ENCODE measurements at regions not wholly inside any gene's neighbourhood (a gene's known extent, or its start where the extent isn't known, plus 50 kb on each side); places are given as distances from the start of the nearest gene placed in this dataset.
A peak's percentile ranks its signal among the peaks of the same experiment; 100 is the strongest.

DNA sequence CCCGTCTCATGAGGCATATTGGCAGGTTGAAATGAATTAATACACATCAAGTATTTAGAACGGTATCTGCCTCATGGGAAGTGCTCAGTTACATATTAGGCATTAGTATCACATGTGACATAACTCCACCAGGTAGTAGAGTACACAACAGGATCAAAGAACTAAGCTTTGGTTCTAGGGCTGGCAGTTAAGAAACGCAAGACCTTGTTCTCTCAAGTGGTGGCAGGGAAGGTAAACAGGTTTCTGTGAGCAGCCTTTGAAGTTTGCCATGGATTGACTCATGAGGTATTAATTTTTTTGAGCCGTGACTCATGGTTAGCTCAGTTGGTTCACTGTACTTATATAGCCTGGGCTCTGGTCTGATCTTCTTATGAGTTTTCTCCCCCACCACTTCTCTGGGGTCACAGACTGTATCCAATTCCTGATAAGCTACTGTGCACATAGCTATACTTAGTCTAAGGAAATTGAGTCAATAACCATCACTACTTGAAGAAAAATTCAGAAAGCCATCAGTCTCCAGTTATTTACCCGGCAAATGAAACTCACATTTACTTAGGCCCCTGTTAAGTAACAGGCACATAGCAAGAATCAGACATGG, 155.6 kb upstream of the STT3B start:
- Mint-ChIP-seq H3K27me3 (no peaks in the 10 kb centered on the region), H3K4me1 (peaks cover 6% of the 10 kb centered on the region), H3K9me3 (no peaks in the 10 kb centered on the region), H3K4me3 (no peak overlapping the region), H3K36me3 (no peaks in the 10 kb centered on the region), H3K27ac (no peak overlapping the region)
- ATAC-seq (ENCODE audit: low read depth) (peak; percentile 82), DNase-seq (no peak)
- POLR2A ChIA-PET = interaction anchor here (0.6 kb wide), 1 partner anchor 288 kb away, joined by 3 read pairs; no protein-coding TSS in a partner anchor

DNA sequence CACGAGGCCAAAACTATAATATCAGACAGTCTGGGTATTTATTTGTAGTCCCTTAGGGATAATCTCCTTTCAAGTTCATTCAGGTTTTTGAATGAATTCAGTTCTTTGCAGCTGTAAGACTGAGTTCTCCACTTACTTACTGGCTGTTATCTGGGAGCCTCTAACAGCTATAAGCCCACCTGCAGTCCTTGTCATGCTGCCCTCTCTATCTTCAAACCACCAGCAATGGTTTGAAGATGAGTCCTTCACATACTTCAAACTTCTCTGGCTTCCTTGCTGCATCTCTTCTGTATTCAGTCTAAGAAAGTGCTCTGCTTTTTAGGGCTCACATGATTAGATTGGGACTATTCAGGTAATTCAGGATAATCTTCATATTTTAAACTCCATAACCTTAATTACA, 154.5 kb upstream of the STT3B start:
- H3K27me3 Mint-ChIP-seq = no peaks in the 10 kb centered on the region
- H3K4me1 Mint-ChIP-seq = peaks cover 6% of the 10 kb centered on the region
- no peaks in the 10 kb centered on the region for H3K9me3 Mint-ChIP-seq
- ATAC-seq (ENCODE audit: low read depth) (no peak), DNase-seq (no peak)
- POLR2A ChIA-PET = no interaction called here
- no peaks in the 10 kb centered on the region for H3K36me3 Mint-ChIP-seq
- no peak overlapping the region for H3K4me3 Mint-ChIP-seq
- H3K27ac Mint-ChIP-seq = no peak overlapping the region

DNA sequence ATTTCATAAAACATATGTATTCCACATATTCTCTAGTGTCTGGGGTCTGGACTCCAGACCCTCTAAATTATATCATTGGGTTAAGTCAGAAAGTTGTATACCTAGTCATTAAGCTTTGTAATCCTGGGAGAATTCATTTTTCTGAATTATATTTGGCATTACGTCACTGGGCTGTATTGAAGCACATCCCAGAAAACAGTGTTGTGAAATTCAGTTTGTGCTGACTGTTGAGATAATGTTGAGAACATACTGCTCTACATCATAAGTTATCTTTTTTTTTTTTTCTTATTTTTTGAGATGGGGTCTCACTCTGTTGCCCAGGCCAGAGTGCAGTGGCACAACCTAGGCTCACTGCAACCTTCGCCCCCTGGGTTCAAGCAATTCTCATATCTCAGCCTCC, 153.1 kb upstream of the STT3B start:
- DNase-seq (no peak), ATAC-seq (ENCODE audit: low read depth) (no peak)
- Mint-ChIP-seq H3K4me3 (no peak overlapping the region), H3K27ac (no peak overlapping the region), H3K9me3 (no peaks in the 10 kb centered on the region), H3K4me1 (peaks cover 6% of the 10 kb centered on the region), H3K27me3 (no peaks in the 10 kb centered on the region), H3K36me3 (peaks cover 1% of the 10 kb centered on the region)
- POLR2A ChIA-PET = no interaction called here

DNA sequence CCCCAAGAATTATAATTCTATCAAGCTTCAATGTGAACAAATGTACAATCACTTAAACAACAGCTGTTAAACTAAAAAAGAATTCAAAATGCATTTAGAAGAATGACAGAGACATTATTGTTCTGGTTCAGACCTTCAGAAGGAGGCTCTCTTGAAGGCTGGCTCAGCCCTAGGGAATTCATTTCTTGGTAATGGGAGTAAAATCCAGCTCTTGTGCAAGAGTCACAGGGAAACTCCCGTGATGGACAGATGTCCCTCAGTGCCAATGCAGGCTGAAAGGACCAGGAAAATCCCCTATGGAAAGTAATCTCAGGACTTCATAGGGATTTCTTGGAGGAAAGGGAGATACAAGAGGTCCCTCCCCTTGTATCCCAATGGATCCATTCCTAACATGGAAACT, 149.9 kb upstream of the STT3B start:
- DNase-seq (no peak), ATAC-seq (ENCODE audit: low read depth) (no peak)
- Mint-ChIP-seq H3K27ac (no peak overlapping the region), H3K4me3 (no peak overlapping the region), H3K27me3 (no peaks in the 10 kb centered on the region), H3K4me1 (no peaks in the 10 kb centered on the region), H3K9me3 (peaks cover 12% of the 10 kb centered on the region), H3K36me3 (peaks cover 4% of the 10 kb centered on the region)
- POLR2A ChIA-PET = no interaction called here

DNA sequence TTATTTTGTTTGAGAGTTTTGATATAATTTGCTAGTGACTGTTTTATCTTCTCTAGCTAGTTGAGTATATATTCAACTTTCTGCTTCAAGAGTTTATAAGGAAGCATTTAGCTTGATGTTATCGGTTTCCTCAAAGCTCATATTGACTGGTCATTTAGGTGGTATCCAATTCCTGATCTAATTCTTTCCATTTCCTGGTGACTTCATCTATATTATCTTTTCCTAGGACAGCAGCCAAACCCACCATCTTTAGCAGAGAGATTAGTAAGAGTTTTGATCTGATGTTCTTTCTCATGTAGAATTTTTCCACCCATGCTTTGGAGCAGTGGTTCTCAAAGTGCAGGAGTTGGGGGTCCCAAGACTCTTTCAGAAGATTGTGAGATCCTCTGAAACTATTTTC, 148.6 kb upstream of the STT3B start:
- Mint-ChIP-seq H3K27me3 (no peaks in the 10 kb centered on the region), H3K4me3 (no peak overlapping the region), H3K27ac (no peak overlapping the region), H3K36me3 (peaks cover 4% of the 10 kb centered on the region), H3K9me3 (peaks cover 12% of the 10 kb centered on the region), H3K4me1 (no peaks in the 10 kb centered on the region)
- DNase-seq (no peak), ATAC-seq (ENCODE audit: low read depth) (no peak)
- POLR2A ChIA-PET = interaction anchor here (0.6 to 0.9 kb wide), 2 partner anchors 148 to 712 kb away, joined by 3 read pairs; partner anchors contain the start of gene STT3B

DNA sequence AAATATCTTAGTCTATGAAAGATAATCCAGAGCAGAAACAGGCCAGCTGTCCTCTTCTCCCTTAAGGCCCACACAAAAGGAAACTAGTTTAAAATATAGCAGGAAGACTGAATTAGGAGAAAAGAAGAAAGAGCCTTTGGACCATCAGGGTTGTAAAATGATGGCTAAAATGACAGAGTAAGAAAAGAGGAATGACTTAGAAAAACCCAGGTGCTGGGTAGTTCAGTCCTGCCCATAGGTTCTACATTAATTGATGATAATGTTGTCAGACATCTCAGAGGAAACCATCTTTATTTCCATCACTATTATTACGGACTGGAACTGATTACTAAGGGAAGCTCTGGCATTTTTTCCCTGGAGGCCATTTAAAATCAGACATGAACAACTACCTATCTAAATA, 142.8 kb upstream of the STT3B start:
- H3K27ac Mint-ChIP-seq = no peak overlapping the region
- H3K4me1 Mint-ChIP-seq = peaks cover 10% of the 10 kb centered on the region
- ATAC-seq (ENCODE audit: low read depth) = no peak
- H3K9me3 Mint-ChIP-seq = peaks cover 12% of the 10 kb centered on the region
- POLR2A ChIA-PET = no interaction called here
- no peak for DNase-seq
- no peak overlapping the region for H3K4me3 Mint-ChIP-seq
- peaks cover 12% of the 10 kb centered on the region for H3K36me3 Mint-ChIP-seq
- H3K27me3 Mint-ChIP-seq = no peaks in the 10 kb centered on the region

DNA sequence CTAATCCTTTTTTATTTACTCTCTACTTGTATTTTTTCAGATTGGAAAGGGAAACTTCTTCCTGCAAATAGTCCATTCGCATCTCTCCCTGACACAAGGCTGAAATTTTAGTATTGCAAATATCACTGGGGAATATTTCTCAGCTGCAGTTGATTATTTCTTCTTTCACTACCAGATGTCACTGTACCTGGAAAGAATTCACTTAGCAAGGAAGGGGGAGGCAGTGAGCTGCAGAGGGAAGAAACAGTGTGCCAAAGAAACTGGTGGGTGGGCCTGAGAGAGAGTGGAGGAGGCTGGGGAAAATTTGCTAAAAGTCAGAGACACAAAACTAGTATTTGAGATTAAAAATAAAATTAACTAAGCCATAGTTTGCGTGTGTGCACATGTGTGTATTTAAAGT, 142.3 kb upstream of the STT3B start:
- POLR2A ChIA-PET = no interaction called here
- ATAC-seq (ENCODE audit: low read depth) (no peak), DNase-seq (no peak)
- Mint-ChIP-seq H3K4me3 (no peak overlapping the region), H3K27me3 (no peaks in the 10 kb centered on the region), H3K4me1 (peaks cover 10% of the 10 kb centered on the region), H3K9me3 (peaks cover 12% of the 10 kb centered on the region), H3K36me3 (peaks cover 12% of the 10 kb centered on the region), H3K27ac (no peak overlapping the region)

DNA sequence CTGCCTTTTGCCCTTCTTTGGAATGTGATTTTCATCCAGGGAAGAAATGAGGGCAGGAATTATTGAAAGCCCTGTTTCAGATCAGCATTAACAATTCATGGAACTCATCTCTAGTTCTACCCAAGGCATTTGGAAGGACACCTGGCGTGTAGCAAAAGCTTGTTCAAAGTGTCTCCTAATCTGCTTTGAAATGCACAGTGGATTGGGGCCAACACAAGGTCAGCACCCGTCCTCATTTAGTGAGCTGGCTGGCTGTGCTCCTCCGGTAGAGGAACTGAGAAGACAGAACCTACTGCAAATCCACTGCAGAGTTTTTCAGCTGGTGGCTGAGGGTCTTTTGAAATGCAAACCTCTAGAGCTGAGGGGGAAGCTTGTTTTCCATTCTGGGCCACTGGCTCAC, 141.6 kb upstream of the STT3B start:
- no peak for ATAC-seq (ENCODE audit: low read depth)
- POLR2A ChIA-PET = no interaction called here
- Mint-ChIP-seq H3K9me3 (peaks cover 10% of the 10 kb centered on the region), H3K4me3 (no peak overlapping the region), H3K36me3 (peaks cover 9% of the 10 kb centered on the region), H3K27me3 (no peaks in the 10 kb centered on the region), H3K27ac (no peak overlapping the region), H3K4me1 (peaks cover 10% of the 10 kb centered on the region)
- DNase-seq = no peak

DNA sequence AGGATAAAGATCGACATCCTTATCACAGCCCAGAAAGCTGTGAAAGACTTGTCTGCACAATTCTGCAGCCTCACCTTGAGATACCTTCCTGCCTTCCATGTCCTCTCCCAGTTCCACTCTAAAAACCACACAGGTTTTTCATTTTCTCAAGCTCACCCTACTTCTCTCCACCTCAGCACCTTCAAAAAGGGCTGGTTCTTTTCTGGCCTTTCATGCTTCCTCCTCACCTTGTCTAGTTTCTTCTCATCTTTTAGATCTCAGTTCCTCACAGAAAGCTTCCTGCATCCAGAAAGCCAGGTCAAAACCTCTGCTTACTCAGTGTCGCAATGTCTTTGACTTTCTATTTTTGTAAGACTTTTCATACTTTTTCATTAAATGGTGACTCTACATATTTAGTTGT, 140.2 kb upstream of the STT3B start:
- no peaks in the 10 kb centered on the region for H3K27me3 Mint-ChIP-seq
- POLR2A ChIA-PET = interaction anchor here (0.8 kb wide), 1 partner anchor 140 kb away, joined by 3 read pairs; the partner anchor contains the start of gene STT3B
- no peak overlapping the region for H3K4me3 Mint-ChIP-seq
- peaks cover 10% of the 10 kb centered on the region for H3K4me1 Mint-ChIP-seq
- DNase-seq (no peak), ATAC-seq (ENCODE audit: low read depth) (no peak)
- peak overlapping the region; percentile 64 for H3K27ac Mint-ChIP-seq
- H3K36me3 Mint-ChIP-seq = peaks cover 9% of the 10 kb centered on the region
- H3K9me3 Mint-ChIP-seq = peaks cover 1% of the 10 kb centered on the region

DNA sequence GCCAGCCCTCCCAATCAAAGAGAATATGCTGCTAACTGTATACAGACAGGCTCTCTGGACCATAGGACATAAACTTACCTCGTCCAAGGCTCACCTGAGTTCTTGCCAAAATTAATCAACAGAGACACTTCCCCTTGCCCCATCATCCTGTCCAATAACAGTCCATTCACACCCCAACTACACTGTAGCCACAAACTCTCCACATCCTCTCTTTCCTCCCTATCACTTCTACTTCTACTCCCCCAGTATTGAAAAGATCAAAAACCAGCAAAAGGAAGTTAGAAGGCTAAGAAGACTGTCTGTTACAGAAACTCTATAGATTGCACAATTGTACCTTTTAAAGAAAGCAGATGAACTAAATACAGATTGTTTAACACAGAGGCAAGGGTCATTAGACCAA, 133.5 kb upstream of the STT3B start:
- H3K4me3 Mint-ChIP-seq = peak overlapping the region; percentile 43
- peaks cover 2% of the 10 kb centered on the region for H3K27me3 Mint-ChIP-seq
- ATAC-seq (ENCODE audit: low read depth) (peak; percentile 96), DNase-seq (no peak)
- peaks cover 18% of the 10 kb centered on the region for H3K36me3 Mint-ChIP-seq
- POLR2A ChIA-PET = interaction anchor here (1.0 to 1.9 kb wide), 2 partner anchors 132 to 134 kb away, joined by 3 to 7 read pairs; partner anchors contain the start of gene STT3B
- peaks cover 5% of the 10 kb centered on the region for H3K9me3 Mint-ChIP-seq
- peaks cover 21% of the 10 kb centered on the region for H3K4me1 Mint-ChIP-seq
- H3K27ac Mint-ChIP-seq = peak overlapping the region; percentile 38

DNA sequence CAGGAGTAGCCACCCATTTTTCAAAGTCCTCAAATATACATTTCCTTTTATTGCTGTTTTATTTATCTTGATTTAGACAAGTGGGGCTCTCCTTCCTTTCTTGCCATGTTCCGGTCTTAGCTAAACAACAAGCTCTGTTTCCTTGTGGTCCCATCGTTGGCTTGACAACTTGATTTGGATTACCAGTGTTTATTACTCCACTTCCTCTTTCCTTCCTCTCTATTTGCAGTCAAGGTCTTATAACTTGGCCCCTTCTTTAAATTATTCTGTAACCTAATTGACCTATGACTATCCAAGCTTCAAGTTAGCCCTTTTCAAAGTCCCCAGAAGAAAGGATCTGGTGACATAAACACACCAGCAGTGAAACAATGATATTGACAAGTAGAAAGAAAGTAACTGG, 130.6 kb upstream of the STT3B start:
- peaks cover 2% of the 10 kb centered on the region for H3K27me3 Mint-ChIP-seq
- ATAC-seq (ENCODE audit: low read depth) = no peak
- POLR2A ChIA-PET = interaction anchor here (1.0 kb wide), 1 partner anchor 130 kb away, joined by 4 read pairs; the partner anchor contains the start of gene STT3B
- DNase-seq = no peak
- peaks cover 7% of the 10 kb centered on the region for H3K9me3 Mint-ChIP-seq
- no peak overlapping the region for H3K27ac Mint-ChIP-seq
- peaks cover 23% of the 10 kb centered on the region for H3K4me1 Mint-ChIP-seq
- H3K36me3 Mint-ChIP-seq = peaks cover 18% of the 10 kb centered on the region
- no peak overlapping the region for H3K4me3 Mint-ChIP-seq

DNA sequence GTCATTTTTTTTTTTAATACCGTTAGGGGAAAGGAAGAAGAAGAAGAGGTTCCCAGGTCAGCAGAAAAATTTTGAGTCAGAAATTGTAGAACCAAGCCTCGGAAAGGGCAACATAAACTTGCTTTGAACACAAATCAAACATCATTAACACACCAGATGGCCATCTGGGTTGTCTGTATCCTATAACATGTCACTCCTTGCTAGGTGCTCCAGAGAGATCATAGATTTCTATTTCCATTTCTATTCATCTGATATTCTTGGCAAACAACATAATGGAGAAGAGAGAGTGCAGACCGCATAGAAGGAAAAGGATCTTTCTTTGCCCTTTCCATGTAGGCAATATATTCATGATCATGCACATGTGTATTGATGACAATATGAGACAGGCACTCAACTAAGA, 129.5 kb upstream of the STT3B start:
- peaks cover 18% of the 10 kb centered on the region for H3K36me3 Mint-ChIP-seq
- no peak for DNase-seq
- peaks cover 23% of the 10 kb centered on the region for H3K4me1 Mint-ChIP-seq
- no peak for ATAC-seq (ENCODE audit: low read depth)
- POLR2A ChIA-PET = no interaction called here
- peaks cover 7% of the 10 kb centered on the region for H3K9me3 Mint-ChIP-seq
- peaks cover 2% of the 10 kb centered on the region for H3K27me3 Mint-ChIP-seq
- no peak overlapping the region for H3K27ac Mint-ChIP-seq
- no peak overlapping the region for H3K4me3 Mint-ChIP-seq

DNA sequence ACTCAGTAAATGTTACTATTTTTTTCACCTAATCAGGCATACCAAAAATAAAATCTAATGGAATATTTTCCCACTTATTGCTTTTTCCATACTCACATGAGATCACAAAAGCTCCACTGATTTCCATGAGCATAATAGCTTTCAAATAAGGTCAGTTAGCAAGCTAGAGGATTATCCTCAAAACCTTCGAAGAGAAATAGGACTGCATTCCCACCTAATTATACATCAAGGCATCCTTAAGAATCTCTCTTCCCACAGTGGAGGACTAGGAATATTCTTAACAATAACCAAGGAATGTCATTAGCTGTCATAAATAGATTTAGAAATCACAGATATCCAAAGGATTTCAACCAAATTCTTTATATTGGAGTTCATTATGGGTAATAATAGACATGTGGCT, 127.9 kb upstream of the STT3B start:
- H3K4me1 Mint-ChIP-seq = peaks cover 17% of the 10 kb centered on the region
- peaks cover 2% of the 10 kb centered on the region for H3K27me3 Mint-ChIP-seq
- H3K27ac Mint-ChIP-seq = no peak overlapping the region
- peaks cover 7% of the 10 kb centered on the region for H3K9me3 Mint-ChIP-seq
- POLR2A ChIA-PET = no interaction called here
- ATAC-seq (ENCODE audit: low read depth) = no peak
- H3K4me3 Mint-ChIP-seq = no peak overlapping the region
- peaks cover 18% of the 10 kb centered on the region for H3K36me3 Mint-ChIP-seq
- no peak for DNase-seq

DNA sequence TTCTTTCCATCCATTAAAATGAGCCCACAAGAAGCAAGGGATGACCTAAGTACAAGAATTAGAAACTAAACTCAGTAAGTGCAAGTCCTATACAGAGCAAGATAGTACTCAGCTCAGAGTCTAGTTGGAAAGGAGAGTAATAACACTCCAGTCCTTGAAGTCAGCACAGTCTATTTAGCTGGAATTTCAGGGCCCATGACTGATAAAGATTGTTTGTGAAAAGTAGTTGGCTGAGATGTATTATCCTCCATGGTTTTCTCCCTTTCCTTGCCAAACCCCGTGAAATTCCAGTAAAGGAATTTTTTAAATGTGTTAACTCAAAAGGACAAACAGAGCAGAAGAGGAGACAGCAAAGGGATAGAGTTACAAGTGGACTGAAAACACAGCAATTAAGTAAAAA, 127.2 kb upstream of the STT3B start:
- H3K4me1 Mint-ChIP-seq = peaks cover 15% of the 10 kb centered on the region
- H3K4me3 Mint-ChIP-seq = no peak overlapping the region
- H3K9me3 Mint-ChIP-seq = peaks cover 7% of the 10 kb centered on the region
- DNase-seq (no peak), ATAC-seq (ENCODE audit: low read depth) (no peak)
- peaks cover 2% of the 10 kb centered on the region for H3K27me3 Mint-ChIP-seq
- POLR2A ChIA-PET = interaction anchor here (1.5 kb wide), 1 partner anchor 127 kb away, joined by 3 read pairs; the partner anchor contains the start of gene STT3B
- no peak overlapping the region for H3K27ac Mint-ChIP-seq
- H3K36me3 Mint-ChIP-seq = peaks cover 14% of the 10 kb centered on the region
